ENCODE measurements at regions not wholly inside any gene's neighbourhood (a gene's known extent, or its start where the extent isn't known, plus 50 kb on each side); places are given as distances from the start of the nearest gene placed in this dataset.

DNA sequence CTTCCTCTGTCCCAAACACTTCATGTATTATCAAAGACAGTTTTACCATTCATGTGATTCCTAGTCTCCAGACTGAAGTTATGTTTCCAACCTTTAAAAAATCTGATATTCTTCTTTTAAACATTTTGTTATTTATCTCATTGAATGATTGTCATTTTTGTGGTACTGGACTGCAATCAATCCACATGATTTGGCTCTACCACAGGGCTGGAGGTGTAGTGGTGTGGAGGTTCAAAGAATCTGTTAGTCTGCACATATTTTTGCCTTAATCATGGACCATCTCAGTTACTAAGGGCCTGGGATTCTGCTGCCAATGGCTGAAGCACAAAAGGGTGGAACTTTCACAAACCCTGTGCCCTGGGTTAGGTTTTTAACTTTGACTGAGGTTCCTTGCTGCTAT, 164.1 kb upstream of the JAG1 start:
- TF ChIP-seq, protein P1, sequence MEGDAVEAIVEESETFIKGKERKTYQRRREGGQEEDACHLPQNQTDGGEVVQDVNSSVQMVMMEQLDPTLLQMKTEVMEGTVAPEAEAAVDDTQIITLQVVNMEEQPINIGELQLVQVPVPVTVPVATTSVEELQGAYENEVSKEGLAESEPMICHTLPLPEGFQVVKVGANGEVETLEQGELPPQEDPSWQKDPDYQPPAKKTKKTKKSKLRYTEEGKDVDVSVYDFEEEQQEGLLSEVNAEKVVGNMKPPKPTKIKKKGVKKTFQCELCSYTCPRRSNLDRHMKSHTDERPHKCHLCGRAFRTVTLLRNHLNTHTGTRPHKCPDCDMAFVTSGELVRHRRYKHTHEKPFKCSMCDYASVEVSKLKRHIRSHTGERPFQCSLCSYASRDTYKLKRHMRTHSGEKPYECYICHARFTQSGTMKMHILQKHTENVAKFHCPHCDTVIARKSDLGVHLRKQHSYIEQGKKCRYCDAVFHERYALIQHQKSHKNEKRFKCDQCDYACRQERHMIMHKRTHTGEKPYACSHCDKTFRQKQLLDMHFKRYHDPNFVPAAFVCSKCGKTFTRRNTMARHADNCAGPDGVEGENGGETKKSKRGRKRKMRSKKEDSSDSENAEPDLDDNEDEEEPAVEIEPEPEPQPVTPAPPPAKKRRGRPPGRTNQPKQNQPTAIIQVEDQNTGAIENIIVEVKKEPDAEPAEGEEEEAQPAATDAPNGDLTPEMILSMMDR (IDR thresholded peaks at IDR 0.05): no peak
- TF ChIP-seq ZNF512 (CRISPR knock-in tag; IDR thresholded peaks at IDR 0.05; ENCODE audit: borderline replicate concordance) (no peak), E2F4 (CRISPR knock-in tag; IDR thresholded peaks at IDR 0.05; ENCODE audit: borderline replicate concordance, low read depth) (no peak), TEAD4 (CRISPR knock-in tag; IDR thresholded peaks at IDR 0.05) (no peak)
- TF ChIP-seq, protein P2, sequence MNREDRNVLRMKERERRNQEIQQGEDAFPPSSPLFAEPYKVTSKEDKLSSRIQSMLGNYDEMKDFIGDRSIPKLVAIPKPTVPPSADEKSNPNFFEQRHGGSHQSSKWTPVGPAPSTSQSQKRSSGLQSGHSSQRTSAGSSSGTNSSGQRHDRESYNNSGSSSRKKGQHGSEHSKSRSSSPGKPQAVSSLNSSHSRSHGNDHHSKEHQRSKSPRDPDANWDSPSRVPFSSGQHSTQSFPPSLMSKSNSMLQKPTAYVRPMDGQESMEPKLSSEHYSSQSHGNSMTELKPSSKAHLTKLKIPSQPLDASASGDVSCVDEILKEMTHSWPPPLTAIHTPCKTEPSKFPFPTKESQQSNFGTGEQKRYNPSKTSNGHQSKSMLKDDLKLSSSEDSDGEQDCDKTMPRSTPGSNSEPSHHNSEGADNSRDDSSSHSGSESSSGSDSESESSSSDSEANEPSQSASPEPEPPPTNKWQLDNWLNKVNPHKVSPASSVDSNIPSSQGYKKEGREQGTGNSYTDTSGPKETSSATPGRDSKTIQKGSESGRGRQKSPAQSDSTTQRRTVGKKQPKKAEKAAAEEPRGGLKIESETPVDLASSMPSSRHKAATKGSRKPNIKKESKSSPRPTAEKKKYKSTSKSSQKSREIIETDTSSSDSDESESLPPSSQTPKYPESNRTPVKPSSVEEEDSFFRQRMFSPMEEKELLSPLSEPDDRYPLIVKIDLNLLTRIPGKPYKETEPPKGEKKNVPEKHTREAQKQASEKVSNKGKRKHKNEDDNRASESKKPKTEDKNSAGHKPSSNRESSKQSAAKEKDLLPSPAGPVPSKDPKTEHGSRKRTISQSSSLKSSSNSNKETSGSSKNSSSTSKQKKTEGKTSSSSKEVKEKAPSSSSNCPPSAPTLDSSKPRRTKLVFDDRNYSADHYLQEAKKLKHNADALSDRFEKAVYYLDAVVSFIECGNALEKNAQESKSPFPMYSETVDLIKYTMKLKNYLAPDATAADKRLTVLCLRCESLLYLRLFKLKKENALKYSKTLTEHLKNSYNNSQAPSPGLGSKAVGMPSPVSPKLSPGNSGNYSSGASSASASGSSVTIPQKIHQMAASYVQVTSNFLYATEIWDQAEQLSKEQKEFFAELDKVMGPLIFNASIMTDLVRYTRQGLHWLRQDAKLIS (CRISPR knock-in tag; IDR thresholded peaks at IDR 0.05; ENCODE audit: borderline replicate concordance): no peak
